B cell (primary cell): ENCODE measurements at regions not wholly inside any gene's neighbourhood (a gene's known extent, or its start where the extent isn't known, plus 50 kb on each side); places are given as distances from the start of the nearest gene placed in this dataset.

ENCODE experiments used
- ATAC-seq: fragments of 200-7000 bp; cut with Tn5 transposase; one replicate; pipeline ENCODE4 v1.10.0; 2021; ENCODE audit warnings: low read depth, mild to moderate bottlenecking, moderate number of reproducible peaks, moderate library complexity
- CTCF ChIA-PET: fragments of 350-600 bp; sonication (Branson Sonifier 250); formaldehyde crosslinking; loops from one replicate; lab custom pipeline; 2021; ENCODE audit warnings: antibody characterized with exemption, inconsistent platforms; lab: Charles Lee
- POLR2A ChIA-PET: fragments of 350-600 bp; sonication (Branson Sonifier 250); formaldehyde crosslinking; loops from one replicate; lab custom pipeline; 2021; ENCODE audit warnings: antibody characterized with exemption; lab: Charles Lee
- DNase-seq: peaks from one replicate; pipeline ENCODE4 v3.0.0; 2013
- H2AFZ ChIP-seq: 2 replicates; pipeline ENCODE4 v1.6.1; 2012; ENCODE audit warnings: mild to moderate bottlenecking, low read depth, low read length; ENCODE audit not compliant: insufficient read depth, poor library complexity, severe bottlenecking
- H3K27ac ChIP-seq, 2 donors: 1 replicate in 1 of 2; 2 replicates in 1 of 2; pipeline ENCODE4 v1.5.1; 2012 to 2013; ENCODE audit warnings: low read length in 2 of 2, mild to moderate bottlenecking in 2 of 2, moderate library complexity in 1 of 2
- H3K27me3 ChIP-seq, 4 experiments: fragments of 200-600 bp in 1 of 4; sonication (generic) in 1 of 4; replicated peaks in 1 of 4; 1 replicate in 2 of 4; 2 replicates in 2 of 4; pipeline versions ENCODE4 v1.6.1 to v1.7.0; 2013 to 2016; ENCODE audit warnings: low read length in 3 of 4, mild to moderate bottlenecking in 2 of 4, mixed read lengths in 1 of 4, moderate library complexity in 1 of 4; ENCODE audit not compliant: insufficient read depth in 4 of 4, control insufficient read depth in 3 of 4; ENCODE audit errors: control extremely low read depth in 1 of 4
- H3K36me3 ChIP-seq, 2 experiments: replicated peaks in 1 of 2; 1 replicate in 1 of 2; 2 replicates in 1 of 2; pipeline versions ENCODE4 v1.6.1 to v1.7.1; 2013; ENCODE audit warnings: low read length in 1 of 2; ENCODE audit not compliant: insufficient read depth in 2 of 2, control insufficient read depth in 1 of 2; ENCODE audit errors: control extremely low read depth in 1 of 2, extremely low read depth in 1 of 2
- H3K4me1 ChIP-seq, 2 donors: fragments of 200-600 bp in 1 of 2; sonication (generic) in 1 of 2; 1 replicate in 1 of 2; 2 replicates in 1 of 2; pipeline versions ENCODE4 v1.5.1 to v1.6.1; 2013 to 2017; ENCODE audit warnings: low read length in 2 of 2; ENCODE audit not compliant: control insufficient read depth in 2 of 2, insufficient read depth in 2 of 2
- H3K4me2 ChIP-seq: replicated peaks from 2 replicates; pipeline ENCODE3; 2012; ENCODE audit warnings: mild to moderate bottlenecking, low read depth, low read length; ENCODE audit not compliant: poor library complexity, severe bottlenecking
- H3K4me3 ChIP-seq, 5 experiments: fragments of 200-600 bp in 1 of 5; sonication (generic) in 1 of 5; 1 replicate in 3 of 5; 2 replicates in 2 of 5; pipeline versions ENCODE4 v1.5.1 to v1.7.0; 2011 to 2016; ENCODE audit warnings: low read length in 4 of 5, mild to moderate bottlenecking in 4 of 5, low read depth in 2 of 5, control low read depth in 1 of 5, moderate library complexity in 1 of 5; ENCODE audit not compliant: insufficient read depth in 1 of 5; ENCODE audit errors: control extremely low read depth in 1 of 5, extremely low read depth in 1 of 5
- H3K79me2 ChIP-seq: fragments of 200-600 bp; sonication (generic); one replicate; pipeline ENCODE4 v1.6.0; 2016; ENCODE audit warnings: low read length; ENCODE audit not compliant: control insufficient read depth, insufficient read depth
- H3K9ac ChIP-seq: fragments of 200-600 bp; sonication (generic); 2 replicates; pipeline ENCODE4 v1.6.1; 2017; ENCODE audit warnings: mild to moderate bottlenecking, low read length, moderate library complexity
- H3K9me3 ChIP-seq, 3 donors: one replicate each; pipeline versions ENCODE4 v1.6.1 to v1.7.1; 2013; ENCODE audit warnings: low read length in 2 of 3; ENCODE audit not compliant: control insufficient read depth in 2 of 3, insufficient read depth in 1 of 3; ENCODE audit errors: control extremely low read depth in 1 of 3
- H4K20me1 ChIP-seq: 2 replicates; pipeline ENCODE4 v1.6.0; 2012; ENCODE audit warnings: mild to moderate bottlenecking, low read length; ENCODE audit not compliant: insufficient read depth, control insufficient read depth, poor library complexity, severe bottlenecking
- H3K27ac Mint-ChIP-seq: one replicate; pipeline ENCODE4 v1.8.0; 2021; ENCODE audit warnings: mixed read lengths
- H3K27me3 Mint-ChIP-seq: one replicate; pipeline ENCODE4 v1.8.0; 2021; ENCODE audit warnings: mixed read lengths
- H3K4me1 Mint-ChIP-seq: one replicate; pipeline ENCODE4 v1.8.0; 2021; ENCODE audit warnings: mixed read lengths
- H3K4me3 Mint-ChIP-seq: one replicate; pipeline ENCODE4 v1.8.0; 2021; ENCODE audit warnings: mixed read lengths
- H3K9me3 Mint-ChIP-seq: one replicate; pipeline ENCODE4 v1.8.0; 2022; ENCODE audit warnings: mixed read lengths; ENCODE audit not compliant: insufficient read depth
- EZH2 ChIP-seq: IDR thresholded peaks from 2 replicates; pipeline ENCODE4 v1.6.1; 2012; ENCODE audit warnings: borderline replicate concordance, low read depth, mild to moderate bottlenecking, moderate library complexity, low read length; ENCODE audit not compliant: insufficient read depth, poor library complexity, severe bottlenecking
- WGBS: methylation state at CpG from one replicate; pipeline ENCODE4 v1.1.5; 2013; ENCODE audit warnings: missing lambda C conversion rate; ENCODE audit not compliant: insufficient coverage; 5-methylcytosine and 5-hydroxymethylcytosine counted together
- intact Hi-C: fragments of 100-400 bp; cut with micrococcal nuclease; formaldehyde crosslinking; loops from one replicate; pipeline ENCODE4 v1.10.0; 2022
- TF ChIP-seq, protein P1 (sequence below): fragments of 200-600 bp; IDR thresholded peaks from one replicate; pipeline ENCODE4 v1.8.0; 2022; ENCODE audit warnings: antibody characterized with exemption, mild to moderate bottlenecking

DNA sequence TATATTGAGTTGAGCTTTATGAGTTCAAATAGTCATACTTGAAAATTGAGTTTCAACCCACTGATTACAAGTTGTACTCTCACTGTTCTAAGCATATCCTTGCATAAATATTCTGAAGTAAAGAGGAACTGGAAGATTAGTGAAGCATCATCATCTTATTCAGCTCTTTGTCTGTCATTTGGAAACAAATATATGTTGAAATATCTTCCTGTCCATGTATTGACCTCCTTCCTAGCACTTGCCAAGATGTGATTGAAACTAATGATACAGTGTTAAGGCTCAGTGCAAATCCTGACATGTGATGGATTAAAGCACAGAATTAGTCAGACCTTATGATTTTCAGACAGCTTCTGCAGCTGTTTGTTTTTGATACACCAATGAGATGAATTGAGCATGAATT lies 434.3 kb downstream of the TBC1D32 start:
- H3K9me3 ChIP-seq, result no peaks in the 10 kb centered on the region
- POLR2A ChIA-PET, result no interaction called here
- Mint-ChIP-seq H3K4me3 (no peak overlapping the region), H3K27me3 (no peaks in the 10 kb centered on the region), H3K27ac (no peak overlapping the region), H3K9me3 (peaks cover 3% of the 10 kb centered on the region), H3K4me1 (peaks cover 10% of the 10 kb centered on the region)
- no peak overlapping the region for H3K9ac ChIP-seq
- CTCF ChIA-PET, result no interaction called here
- H3K4me2 ChIP-seq, result no peak overlapping the region
- H3K27ac ChIP-seq, result no peak overlapping the region
- H3K4me3 ChIP-seq, result no peak overlapping the region
- no peaks in the 10 kb centered on the region for H3K27me3 ChIP-seq
- no peaks in the 10 kb centered on the region for H4K20me1 ChIP-seq
- TF ChIP-seq, protein P1, sequence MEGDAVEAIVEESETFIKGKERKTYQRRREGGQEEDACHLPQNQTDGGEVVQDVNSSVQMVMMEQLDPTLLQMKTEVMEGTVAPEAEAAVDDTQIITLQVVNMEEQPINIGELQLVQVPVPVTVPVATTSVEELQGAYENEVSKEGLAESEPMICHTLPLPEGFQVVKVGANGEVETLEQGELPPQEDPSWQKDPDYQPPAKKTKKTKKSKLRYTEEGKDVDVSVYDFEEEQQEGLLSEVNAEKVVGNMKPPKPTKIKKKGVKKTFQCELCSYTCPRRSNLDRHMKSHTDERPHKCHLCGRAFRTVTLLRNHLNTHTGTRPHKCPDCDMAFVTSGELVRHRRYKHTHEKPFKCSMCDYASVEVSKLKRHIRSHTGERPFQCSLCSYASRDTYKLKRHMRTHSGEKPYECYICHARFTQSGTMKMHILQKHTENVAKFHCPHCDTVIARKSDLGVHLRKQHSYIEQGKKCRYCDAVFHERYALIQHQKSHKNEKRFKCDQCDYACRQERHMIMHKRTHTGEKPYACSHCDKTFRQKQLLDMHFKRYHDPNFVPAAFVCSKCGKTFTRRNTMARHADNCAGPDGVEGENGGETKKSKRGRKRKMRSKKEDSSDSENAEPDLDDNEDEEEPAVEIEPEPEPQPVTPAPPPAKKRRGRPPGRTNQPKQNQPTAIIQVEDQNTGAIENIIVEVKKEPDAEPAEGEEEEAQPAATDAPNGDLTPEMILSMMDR, result no peak
- TF ChIP-seq EZH2, result no peak
- peaks cover 5% of the 10 kb centered on the region in 2 donors for H3K4me1 ChIP-seq
- intact Hi-C loops, result no loop called here
- no peaks in the 10 kb centered on the region for H3K79me2 ChIP-seq
- H3K36me3 ChIP-seq, result no peaks in the 10 kb centered on the region
- no peak for ATAC-seq
- H2AFZ ChIP-seq, result no peak overlapping the region
- peak; percentile 15 for DNase-seq

DNA sequence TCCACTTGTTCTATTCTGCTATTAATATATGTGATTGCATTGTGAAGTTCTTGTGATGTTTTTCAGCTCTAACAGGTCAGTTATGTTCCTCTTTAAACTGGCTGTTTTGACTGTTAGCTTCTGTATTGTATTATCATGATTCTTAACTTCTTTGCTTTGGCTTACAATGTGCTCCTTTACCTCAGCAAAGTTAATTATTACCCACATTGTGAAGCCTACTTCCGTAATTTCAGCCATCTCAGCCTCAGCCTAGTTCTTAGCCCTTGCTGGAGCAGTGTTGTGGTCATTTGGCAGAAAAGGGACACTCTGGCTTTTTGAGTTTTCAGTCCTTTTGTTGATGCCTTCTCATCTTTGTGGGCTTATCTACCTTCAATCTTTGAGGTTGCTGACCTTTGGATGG lies 440.2 kb downstream of the TBC1D32 start:
- Histone ChIP-seq H3K9ac (no peak overlapping the region), H2AFZ (no peak overlapping the region), H3K79me2 (no peaks in the 10 kb centered on the region), H3K4me1 (no peaks in the 10 kb centered on the region), H3K4me2 (no peak overlapping the region), H3K27me3 (no peaks in the 10 kb centered on the region), H3K9me3 (peaks cover 0 to 11% (median 9%) of the 10 kb centered on the region in 3 donors), H3K4me3 (no peak overlapping the region), H3K36me3 (no peaks in the 10 kb centered on the region), H4K20me1 (no peaks in the 10 kb centered on the region), H3K27ac (no peak overlapping the region)
- intact Hi-C loops, result no loop called here
- ChIA-PET CTCF (no interaction called here), POLR2A (no interaction called here)
- no peaks in the 10 kb centered on the region for H3K27me3 Mint-ChIP-seq
- H3K27ac Mint-ChIP-seq, result no peak overlapping the region
- WGBS, result 100% methylated on average over 1 of the region's 1 CpG
- H3K4me1 Mint-ChIP-seq, result peaks cover 1% of the 10 kb centered on the region
- no peak for TF ChIP-seq EZH2
- TF ChIP-seq, protein P1, result no peak
- ATAC-seq (no peak), DNase-seq (no peak)
- peaks cover 17% of the 10 kb centered on the region for H3K9me3 Mint-ChIP-seq
- H3K4me3 Mint-ChIP-seq, result no peak overlapping the region
